Medulla oblongata (tissue), 1 donor: ENCODE measurements at regions not wholly inside any gene's neighbourhood (a gene's known extent, or its start where the extent isn't known, plus 50 kb on each side); places are given as distances from the start of the nearest gene placed in this dataset.

Experiments used
- DNase-seq: peaks from one replicate; pipeline ENCODE4 v3.0.0-alpha.2; 2015; ENCODE audit errors: extremely low spot score

DNA sequence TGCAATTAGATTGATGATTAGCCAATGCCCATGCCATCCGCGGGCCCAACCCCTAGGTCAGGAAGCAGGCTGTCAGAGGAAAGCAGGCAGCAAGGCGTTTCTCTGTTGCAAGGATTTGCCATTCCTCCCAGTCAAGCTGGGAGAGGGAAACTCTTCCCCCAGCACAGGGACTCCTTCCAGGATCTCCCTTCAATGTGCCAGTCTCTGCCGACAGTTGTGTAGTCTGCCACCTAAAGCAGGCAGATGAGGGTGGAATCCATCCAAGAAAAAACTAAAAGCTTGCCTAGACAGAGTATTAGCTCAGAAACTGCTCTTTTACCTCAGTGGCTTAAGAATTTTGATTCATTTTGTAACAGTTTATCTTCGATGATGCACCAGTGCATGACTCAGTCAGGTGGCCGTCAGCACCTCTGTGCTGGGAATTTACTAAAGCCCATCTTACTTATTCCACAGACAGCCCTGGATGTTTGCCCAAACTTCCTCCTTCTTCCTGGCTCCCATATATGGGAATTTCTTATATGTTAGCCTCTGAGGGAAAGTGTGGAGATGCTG is 501.5 kb upstream of the THBS1 start:
- no peak for DNase-seq

DNA sequence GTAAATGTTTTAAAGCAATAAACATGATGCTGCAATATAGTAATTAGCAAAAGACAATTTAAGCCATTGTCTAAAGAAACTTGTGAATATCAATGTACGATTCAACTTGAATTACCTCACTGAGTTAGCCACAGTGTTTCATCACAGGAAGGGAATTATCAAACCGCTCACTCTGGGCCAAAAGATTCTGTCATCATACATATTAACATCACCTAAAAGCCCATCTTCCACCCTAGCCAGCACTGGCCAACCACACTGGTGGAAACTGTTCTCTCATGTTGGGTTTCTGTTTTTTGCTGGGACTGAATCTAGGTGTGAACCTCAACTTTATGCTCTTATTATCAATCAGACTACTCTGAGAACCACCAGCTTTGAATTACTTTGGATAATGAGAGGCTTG is 497.7 kb upstream of the THBS1 start:
- no peak for DNase-seq

DNA sequence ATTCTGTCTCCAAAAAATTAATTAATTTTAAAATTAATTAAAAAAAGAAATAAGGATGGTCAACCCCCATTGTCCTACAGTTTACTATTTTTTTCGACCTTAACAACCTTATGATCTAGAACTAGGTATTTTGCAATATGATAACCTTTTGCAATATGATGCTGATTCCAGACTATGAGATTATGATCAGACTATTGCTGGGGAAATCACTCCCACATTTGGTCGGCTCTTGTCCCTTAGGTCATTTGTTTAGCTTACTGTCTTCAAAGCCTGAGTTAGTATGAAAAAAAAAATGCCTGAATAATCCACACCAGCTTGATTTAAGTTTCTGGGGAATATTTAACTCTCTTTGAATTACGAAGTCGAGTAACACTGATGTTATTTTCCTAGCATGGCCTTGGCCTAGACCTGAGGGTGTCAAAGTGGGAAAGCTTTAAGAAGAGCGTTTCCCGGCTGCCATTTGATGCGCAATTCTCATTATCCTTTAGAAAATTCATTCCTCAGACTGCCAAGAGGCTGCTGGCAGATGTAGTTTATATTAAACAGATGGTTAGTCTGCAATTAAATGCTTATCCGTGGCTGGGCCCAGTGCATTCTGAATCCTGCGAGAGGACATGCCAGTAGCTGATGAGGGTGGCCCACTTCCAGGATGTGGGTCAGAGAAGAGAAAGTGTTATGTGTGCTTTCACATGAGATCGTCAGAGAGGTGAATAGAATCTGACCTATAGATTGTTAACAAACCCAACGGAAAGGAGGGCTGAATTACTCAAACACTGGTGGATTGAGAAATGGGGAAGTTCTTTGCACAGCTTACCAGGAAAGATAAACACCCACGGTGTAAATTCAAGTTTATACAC is 496.0 kb upstream of the THBS1 start:
- DNase-seq: no peak

DNA sequence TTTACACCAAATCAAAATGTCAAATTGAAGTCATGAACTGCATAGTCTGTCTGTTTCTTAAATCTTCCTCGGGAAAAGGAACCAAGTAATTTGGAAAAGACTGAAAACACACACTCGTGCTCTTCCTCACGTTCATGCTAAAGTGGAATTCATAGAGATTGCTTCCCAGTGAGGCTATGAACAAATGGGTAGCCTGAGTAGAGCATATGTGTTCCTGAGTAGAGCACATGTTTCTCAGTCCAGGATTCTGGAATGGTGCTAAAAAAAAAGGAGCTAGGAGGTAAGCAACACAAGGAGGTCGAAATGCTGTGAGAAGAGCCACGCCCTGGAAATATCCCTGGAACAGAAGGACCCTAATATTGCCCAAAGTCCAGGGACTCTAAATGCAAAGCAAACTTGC is 494.2 kb upstream of the THBS1 start:
- DNase-seq: no peak

DNA sequence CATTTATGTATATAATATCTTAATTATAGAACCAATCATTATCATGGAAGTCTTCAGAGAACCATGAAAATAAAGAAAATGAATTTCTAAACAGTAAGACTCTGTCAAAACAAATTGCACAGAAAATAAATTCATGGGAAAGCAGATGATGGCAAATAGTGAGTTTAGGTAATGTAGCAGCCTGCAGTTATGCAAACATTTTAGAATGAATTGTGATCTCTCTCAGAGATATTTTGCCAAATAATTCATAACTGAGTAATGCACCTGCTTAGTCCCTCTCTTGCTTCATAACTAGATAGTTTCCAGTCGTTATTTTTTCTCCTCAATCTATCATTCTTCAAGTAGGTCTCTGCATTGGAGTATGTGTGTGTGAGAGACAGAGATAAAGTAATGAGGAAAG is 492.7 kb upstream of the THBS1 start:
- no peak for DNase-seq

DNA sequence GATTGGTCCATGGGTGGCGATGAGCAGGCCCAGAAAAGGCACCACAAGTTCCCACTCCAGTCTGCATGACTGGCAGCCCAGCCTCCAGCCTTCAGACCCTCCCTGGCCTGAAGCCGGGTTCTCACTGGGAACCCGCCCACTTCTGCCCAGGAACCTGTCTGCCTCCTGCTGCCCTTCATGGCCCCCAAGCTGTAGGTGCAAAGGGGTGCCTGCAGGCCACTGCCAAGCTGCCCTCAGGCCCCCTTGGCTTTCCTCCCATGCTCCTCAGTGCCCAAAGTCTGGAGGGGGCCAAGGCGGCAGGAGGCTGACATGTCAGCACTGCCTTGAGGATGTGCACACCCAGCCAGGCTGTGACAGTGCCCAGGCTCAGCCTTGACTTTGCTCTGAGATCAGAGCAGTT is 488.5 kb upstream of the THBS1 start:
- no peak for DNase-seq

DNA sequence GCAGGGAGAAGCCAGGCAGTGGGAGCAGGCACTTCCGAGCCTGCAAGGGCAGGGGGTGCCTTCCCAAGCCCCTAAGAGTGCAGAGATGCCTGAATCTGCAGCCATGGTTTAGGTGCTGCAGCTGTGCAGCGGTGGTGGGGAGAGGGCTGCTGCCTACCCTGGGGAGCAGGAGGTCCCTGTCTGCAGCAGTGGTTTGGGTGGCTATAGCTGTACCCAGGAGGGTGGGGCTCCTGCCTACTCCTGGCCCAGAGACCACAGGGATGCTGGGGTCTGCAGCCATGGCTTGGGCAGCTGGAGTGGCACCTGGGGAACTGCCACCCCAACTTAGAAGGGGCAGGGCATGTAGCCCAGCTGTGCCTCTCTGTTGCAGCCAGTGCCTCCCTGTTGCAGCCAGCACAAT is 488.1 kb upstream of the THBS1 start:
- DNase-seq: no peak

DNA sequence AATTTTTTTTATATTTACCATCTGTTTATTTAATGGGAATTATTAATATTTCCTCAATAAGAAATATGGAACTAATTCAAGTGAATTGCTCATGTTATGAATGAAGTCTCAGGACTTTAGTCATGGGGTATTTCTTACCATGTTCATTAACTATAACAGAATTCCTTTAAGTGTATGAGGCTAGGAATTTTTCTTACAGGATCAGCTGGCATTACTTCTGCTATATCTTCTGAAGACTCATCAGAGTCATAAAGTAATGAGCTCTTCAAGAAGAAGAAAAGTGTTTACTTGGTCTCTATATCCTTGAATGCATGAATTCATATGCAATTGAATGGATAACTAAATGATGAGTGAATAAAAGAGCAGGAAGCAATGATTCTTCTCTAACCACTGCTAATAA is 486.8 kb upstream of the THBS1 start:
- no peak for DNase-seq

DNA sequence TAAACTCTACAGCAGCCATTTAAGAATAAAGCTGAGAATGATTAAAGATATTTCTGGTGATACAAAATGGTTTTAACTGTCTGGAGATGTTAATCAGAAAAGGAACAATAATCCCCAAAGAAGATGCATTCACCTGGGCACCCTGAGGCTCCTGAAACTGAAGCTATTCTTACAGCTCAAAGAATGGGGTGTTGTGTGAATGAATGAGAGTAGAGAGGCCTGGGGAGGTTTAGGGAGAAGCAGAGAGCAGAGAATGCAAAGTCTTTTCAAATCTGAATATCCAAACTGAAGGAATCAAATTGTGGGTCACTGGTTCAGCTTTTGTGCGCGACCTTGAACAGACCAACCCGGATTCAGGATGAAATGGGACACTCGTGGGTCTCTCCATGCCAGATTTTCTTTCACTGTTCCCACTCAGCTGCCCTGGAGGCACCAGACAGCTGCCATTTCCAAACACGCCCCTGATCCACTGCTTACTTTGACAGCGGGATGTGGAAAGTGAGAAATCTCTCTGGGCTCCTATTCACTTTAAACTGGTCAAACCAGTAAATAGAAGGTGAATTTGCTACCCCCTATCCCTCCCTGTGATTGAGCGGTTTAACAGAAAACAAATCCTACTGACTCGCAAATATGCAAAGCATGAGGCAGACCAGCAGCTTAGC is 485.5 kb upstream of the THBS1 start:
- DNase-seq: no peak

DNA sequence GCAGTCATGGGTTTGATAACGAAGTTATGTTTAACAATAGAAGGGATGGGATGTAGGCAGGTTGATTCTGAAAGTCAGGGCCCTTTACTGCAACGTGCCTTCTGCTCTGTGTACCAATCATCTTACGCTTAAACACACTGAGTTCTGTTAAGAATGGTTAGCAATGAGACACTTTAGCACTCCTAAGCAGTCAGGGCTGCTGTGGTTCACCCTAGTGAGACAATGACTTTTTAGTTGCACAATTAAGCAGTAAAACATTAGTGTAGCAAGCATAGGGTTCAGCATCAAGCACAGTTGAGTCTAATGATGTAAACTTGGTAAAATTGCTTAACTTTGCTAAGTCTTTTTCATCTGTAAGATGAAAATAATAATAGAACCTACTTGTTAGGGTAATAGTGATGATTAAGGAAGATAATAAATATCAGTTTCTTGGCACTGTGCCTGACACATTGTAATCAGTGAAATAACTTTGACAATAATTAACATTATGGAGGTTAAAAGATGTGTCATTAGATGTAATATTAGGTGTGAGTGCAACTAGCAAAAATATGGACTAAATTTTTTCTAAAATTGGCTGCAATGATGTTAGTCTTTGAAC is 484.2 kb upstream of the THBS1 start:
- DNase-seq: no peak

DNA sequence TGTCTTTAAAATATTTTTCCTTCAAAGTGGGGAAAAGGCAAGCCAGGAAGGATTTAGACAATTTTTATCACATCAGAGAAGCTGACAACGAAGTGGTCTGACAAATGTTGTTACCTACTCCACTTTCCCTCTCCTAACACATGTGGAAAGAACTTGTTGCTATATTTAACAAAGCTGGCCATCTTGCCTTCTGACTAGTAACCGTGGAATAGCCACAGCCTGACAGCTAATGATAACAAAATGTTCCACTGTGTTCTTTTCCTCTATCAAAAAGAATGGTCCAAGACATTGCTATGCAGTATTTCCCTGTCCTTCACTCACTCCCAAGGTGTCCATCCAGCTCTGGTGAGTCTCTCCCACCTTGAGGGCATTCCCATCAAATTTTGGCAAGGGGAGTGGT is 481.4 kb upstream of the THBS1 start:
- DNase-seq: no peak

DNA sequence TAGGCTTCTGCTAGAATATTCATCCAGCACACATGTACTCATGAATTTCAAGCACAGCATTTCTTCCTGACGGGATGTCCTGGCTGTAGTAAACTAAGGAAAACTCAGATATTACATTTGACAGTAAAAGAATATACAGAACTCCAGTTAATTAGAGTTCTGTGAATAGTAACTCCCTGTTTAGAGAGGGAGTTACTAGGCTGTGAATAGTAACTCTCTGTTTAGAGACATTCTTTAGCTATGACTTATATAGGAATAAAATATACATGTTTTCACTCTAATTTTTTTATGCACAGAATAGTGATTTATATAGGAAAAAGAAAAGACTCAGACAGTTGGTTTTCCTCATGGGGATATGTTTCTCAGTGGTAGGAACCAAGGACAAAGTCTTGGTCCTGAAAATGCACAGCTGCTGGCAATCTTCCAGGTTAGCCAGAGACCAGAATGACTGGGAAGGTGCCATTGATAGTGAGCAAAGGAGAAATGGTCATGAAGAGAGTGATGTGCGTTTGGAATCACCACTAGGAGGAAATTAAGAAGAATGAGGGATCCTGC is 480.7 kb upstream of the THBS1 start:
- no peak for DNase-seq

DNA sequence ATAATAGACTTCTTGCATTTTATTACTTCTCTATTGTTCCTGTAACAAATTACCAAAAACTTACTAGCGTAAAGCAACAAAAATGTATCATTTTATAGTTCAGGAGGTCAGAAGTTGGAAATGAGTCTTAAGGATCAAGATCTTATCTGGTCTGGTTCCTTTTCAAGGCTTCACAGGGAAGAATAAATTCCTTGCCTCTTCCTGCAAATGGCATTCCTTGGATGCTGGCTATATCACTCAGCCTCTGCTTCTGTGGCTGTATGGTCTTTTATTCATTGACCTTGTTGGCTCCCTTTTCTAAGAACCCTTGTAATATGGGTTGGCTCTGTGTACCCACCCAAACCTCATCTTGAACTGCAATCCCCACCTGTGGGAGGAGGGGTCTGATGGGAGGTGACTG is 478.4 kb upstream of the THBS1 start:
- DNase-seq: no peak

DNA sequence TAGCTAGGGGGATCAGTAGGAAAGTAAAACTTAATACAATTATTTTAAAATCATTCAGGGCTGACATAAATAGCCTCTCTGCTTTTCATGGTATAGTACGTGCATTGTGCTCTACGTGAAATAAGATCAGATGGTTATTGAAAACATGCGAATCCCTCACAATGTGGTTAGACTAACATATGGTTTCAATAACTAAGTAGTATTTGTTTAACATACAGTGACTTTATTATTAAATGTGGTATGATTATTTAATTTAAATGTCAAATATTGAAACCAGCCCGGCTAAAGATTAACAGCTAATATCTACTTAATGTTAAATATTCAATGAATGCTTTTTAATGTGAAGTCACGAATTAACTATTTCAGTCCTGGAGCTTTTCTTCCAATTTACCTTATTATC is 473.9 kb upstream of the THBS1 start:
- no peak for DNase-seq

DNA sequence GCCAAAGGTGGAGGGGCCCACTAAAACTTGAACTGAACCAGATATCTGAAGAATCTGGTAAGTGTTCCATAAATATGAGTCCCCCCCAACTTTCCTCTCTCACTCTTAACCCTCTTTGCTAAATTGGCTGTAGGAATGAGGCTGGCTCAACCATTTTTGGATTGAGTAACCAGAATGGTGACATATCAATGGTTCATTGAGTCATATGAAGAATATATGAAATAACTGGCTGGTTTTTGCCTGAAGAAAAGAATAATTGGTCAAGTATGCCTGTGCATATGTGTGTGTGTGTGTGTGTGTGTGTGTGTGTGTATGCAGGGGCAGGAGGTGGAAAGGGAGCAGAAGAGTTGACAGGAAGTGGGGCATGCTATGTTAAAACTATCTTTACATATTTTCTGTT is 472.9 kb upstream of the THBS1 start:
- no peak for DNase-seq

DNA sequence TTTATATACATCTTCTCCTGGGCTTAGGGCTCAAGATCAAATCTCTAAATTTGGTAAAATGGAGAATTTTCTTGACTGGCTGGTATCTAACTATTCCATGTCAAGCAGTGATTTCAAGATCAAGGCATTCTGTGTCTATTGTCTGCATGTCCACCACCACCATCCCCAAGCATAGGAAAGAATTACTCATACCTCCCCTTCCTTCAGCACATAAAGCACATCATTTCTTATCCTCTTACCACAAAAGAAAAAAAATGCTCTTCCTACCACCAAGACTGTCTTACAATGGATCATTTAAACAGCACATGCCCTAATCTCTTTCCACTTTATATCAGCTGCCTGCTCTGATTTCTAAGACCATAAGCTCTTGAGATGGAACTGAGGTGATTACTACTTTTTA is 470.5 kb upstream of the THBS1 start:
- DNase-seq: no peak

DNA sequence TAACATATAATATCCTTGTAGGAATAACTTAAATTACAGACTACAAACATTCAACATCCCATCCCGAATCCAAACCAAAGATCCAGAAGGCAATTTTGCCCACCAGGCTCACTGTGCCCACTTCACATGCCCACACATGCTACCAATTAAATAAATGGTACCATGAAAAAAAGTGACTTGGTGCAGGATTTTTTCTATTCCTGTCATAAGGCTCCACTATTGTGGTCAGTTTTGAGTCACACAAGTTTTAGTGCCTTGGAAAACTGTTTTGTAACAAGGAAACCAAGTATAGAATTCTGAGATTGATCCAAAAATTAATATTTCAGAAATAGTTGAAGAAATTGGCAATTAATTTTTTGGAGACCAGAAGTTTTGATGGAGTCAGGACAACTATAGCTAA is 470.1 kb upstream of the THBS1 start:
- DNase-seq: no peak

DNA sequence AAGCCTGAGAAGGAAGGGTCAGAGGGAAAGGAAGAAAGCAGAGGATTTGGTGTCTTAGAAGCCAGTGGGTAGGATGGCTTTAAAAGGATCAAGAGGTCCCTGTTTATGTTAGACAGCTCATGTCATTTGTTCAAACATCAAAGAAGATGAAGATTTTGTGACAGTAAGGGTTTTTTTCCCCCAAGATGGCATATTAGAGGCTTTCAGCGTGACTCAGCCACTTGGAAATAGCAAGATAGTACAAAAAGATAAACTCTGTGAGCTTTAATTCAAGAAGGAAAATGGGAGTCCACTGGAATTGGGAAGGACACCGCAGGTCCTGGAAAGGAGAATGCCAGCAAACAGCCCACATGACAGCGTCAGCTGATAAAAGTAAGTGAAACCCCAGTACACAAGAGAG is 467.1 kb upstream of the THBS1 start:
- no peak for DNase-seq

DNA sequence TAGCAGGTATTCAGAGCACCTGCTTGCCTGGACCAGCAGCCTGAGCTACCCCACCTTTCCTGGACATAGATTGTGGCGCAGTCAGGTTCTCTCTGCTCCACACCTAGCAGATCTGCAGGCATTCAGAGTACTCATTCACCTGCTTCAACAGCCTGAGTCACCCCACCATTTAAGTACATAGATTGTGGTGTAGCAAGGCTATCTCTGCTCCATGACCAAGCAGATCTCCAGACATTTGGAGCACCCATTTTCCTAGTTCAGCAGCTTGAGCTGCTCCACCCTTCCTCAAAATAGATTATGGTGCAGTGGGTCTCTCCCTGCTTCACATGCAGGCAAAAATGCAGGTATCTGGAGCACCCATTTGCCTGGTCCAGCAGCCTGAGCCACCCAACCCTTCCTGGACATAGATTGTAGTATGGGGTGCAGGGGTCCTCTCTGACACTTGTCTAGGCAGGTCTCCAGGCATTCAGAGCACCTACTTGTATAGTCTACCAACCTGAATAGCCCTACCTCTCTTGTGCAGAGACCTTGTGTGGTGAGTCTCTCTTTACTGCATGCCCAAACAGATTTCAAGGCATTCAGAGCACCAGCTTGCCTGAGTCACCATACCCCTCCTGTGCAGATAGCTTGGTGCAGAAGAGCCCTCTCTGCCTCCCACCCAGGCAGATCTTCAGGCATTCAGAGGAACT is 466.0 kb upstream of the THBS1 start:
- DNase-seq: no peak

DNA sequence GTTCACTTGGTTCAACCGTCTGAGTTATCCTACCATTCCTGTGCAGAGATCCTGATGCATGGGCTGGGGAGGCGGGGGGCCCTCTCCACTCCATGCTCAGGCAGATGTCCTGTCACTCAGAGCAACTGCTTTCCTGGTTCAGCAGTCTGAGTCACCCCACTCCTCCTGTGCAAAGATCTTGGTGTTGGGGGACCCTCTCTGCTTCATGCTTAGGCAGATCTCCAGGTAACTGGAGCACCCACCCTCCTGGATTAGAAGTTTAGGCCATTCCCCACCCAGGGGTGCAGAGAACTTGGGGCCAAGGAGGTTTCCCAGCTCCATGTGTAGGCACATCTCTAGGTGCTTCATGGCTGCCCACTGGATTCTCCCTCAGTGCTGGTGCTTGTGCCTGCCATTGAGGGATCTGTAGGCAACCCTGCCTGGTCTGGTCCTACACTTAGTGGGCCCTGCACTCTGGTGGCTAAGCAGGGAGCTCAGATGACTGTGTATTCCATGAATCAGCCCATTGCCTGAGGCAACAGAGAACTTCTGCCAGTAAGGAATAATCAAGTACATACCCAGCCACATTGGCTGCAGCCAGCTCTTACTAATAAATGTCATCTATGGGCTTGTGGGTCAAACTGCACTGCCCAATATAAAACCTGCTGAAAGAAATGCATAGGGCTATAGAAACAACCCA is 465.4 kb upstream of the THBS1 start:
- DNase-seq: no peak

DNA sequence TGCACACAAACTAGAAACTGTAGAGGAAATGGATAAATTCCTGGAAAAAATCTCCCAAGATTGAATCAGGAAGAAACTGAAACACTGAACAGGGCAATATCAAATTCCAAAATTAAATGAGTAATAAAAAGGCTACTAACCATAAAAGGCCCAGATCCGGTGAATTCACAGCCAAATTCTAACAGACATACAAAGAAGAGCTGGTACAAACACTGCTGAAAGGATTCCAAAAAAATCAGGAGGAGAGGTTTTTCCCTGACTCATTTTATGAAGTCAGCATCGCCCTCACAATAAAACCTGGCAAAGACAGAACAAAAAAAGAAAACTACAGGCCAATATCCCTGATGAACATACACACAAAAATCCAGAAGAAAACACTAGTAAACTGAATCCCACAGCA is 462.4 kb upstream of the THBS1 start:
- DNase-seq: peak; percentile 21
